Liver (tissue), 8 donors: ENCODE measurements at regions not wholly inside any gene's neighbourhood (a gene's known extent, or its start where the extent isn't known, plus 50 kb on each side); places are given as distances from the start of the nearest gene placed in this dataset.

Experiments used
- DNase-seq: peaks from one replicate; pipeline ENCODE4 v3.0.0-alpha.2; 2017; ENCODE audit warnings: low spot score
- H3K27ac ChIP-seq, 2 donors: one replicate each; pipeline ENCODE4 v1.7.0; 2013; ENCODE audit warnings: inconsistent platforms in 2 of 2, low read length in 2 of 2, control low read depth in 1 of 2, low read depth in 1 of 2, mild to moderate bottlenecking in 1 of 2
- H3K27me3 ChIP-seq, 4 donors: one replicate each; pipeline versions ENCODE4 v1.6.1 to v1.7.0; 2013; ENCODE audit warnings: low read length in 3 of 4, inconsistent platforms in 1 of 4, mild to moderate bottlenecking in 1 of 4, moderate library complexity in 1 of 4; ENCODE audit not compliant: control insufficient read depth in 4 of 4, insufficient read depth in 4 of 4
- H3K36me3 ChIP-seq, 4 donors: one replicate each; pipeline versions ENCODE4 v1.6.1 to v1.7.0; 2013; ENCODE audit warnings: low read length in 3 of 4, mild to moderate bottlenecking in 3 of 4, low read depth in 1 of 4, moderate library complexity in 1 of 4; ENCODE audit not compliant: control insufficient read depth in 4 of 4, insufficient read depth in 3 of 4
- H3K4me1 ChIP-seq, 4 donors: one replicate each; pipeline versions ENCODE4 v1.6.1 to v1.7.0; 2013; ENCODE audit warnings: low read length in 3 of 4, mild to moderate bottlenecking in 3 of 4, moderate library complexity in 1 of 4; ENCODE audit not compliant: control insufficient read depth in 4 of 4, insufficient read depth in 4 of 4
- H3K4me3 ChIP-seq, 3 donors: one replicate each; pipeline versions ENCODE4 v1.6.1 to v1.7.0; 2013; ENCODE audit warnings: low read length in 3 of 3, control low read depth in 1 of 3, low read depth in 1 of 3, mild to moderate bottlenecking in 1 of 3
- H3K9ac ChIP-seq, 2 donors: one replicate each; pipeline ENCODE4 v1.7.0; 2013; ENCODE audit warnings: low read length in 2 of 2, mild to moderate bottlenecking in 2 of 2, moderate library complexity in 2 of 2, control low read depth in 1 of 2, low read depth in 1 of 2
- H3K9me3 ChIP-seq, 4 donors: one replicate each; pipeline versions ENCODE4 v1.6.1 to v1.7.0; 2013; ENCODE audit warnings: low read length in 3 of 4; ENCODE audit not compliant: control insufficient read depth in 4 of 4
- EGR1 ChIP-seq, 2 donors: IDR thresholded peaks; 2 replicates each; pipeline ENCODE4 v1.6.1; 2016 to 2018; ENCODE audit warnings: antibody characterized with exemption in 2 of 2, low read depth in 2 of 2
- FOXA1 ChIP-seq: IDR thresholded peaks from 2 replicates; pipeline ENCODE4 v1.6.1; 2016; ENCODE audit warnings: antibody characterized with exemption
- FOXA2 ChIP-seq: IDR thresholded peaks from 2 replicates; pipeline ENCODE4 v1.6.1; 2016; ENCODE audit warnings: antibody characterized with exemption
- GABPA ChIP-seq, 2 donors: IDR thresholded peaks in 1 of 2; conservative IDR thresholded peaks in 1 of 2; 2 replicates each; pipeline ENCODE4 v1.6.1; 2016; ENCODE audit warnings: antibody characterized with exemption in 2 of 2, mild to moderate bottlenecking in 1 of 2, moderate library complexity in 1 of 2
- HNF4A ChIP-seq, 2 donors: conservative IDR thresholded peaks; 2 replicates each; pipeline ENCODE4 v1.6.1; 2016; ENCODE audit warnings: antibody characterized with exemption in 2 of 2, mild to moderate bottlenecking in 2 of 2
- JUND ChIP-seq, 2 donors: IDR thresholded peaks; 2 replicates each; pipeline ENCODE4 v1.6.1; 2016; ENCODE audit warnings: antibody characterized with exemption in 2 of 2
- MAX ChIP-seq: IDR thresholded peaks from 2 replicates; pipeline ENCODE4 v1.6.1; 2016; ENCODE audit warnings: antibody characterized with exemption
- NR2F2 ChIP-seq: IDR thresholded peaks from 2 replicates; pipeline ENCODE4 v1.6.1; 2016; ENCODE audit warnings: antibody characterized with exemption
- RAD21 ChIP-seq, 2 donors: IDR thresholded peaks; 2 replicates each; pipeline ENCODE4 v1.6.1; 2016; ENCODE audit warnings: antibody characterized with exemption in 2 of 2, mild to moderate bottlenecking in 2 of 2
- REST ChIP-seq: IDR thresholded peaks from 2 replicates; pipeline ENCODE4 v1.6.1; 2016; ENCODE audit warnings: antibody characterized with exemption, mild to moderate bottlenecking
- SP1 ChIP-seq: IDR thresholded peaks from 2 replicates; pipeline ENCODE4 v1.6.1; 2018; ENCODE audit warnings: antibody characterized with exemption, mild to moderate bottlenecking
- TAF1 ChIP-seq: conservative IDR thresholded peaks from 2 replicates; pipeline ENCODE4 v1.6.1; 2016; ENCODE audit warnings: antibody characterized with exemption, mild to moderate bottlenecking
- YY1 ChIP-seq: IDR thresholded peaks from 2 replicates; pipeline ENCODE4 v1.6.1; 2016; ENCODE audit warnings: antibody characterized with exemption, mild to moderate bottlenecking
- WGBS: extraction: QIAGEN DNeasy Blood & Tissue Kit; methylation state at CpG from one replicate; pipeline ENCODE4 v1.1.7; 2013; 5-methylcytosine and 5-hydroxymethylcytosine counted together
- TF ChIP-seq, protein P1 (sequence below): IDR thresholded peaks from 2 replicates; pipeline ENCODE4 v1.6.1; 2016; ENCODE audit warnings: antibody characterized with exemption
- TF ChIP-seq, protein P2 (sequence below): fragments of 150-350 bp; IDR thresholded peaks from 2 replicates; pipeline ENCODE4 v1.5.1; 2017; ENCODE audit warnings: improper control_type of control experiment, low read depth, low read length; ENCODE audit not compliant: missing input control
- TF ChIP-seq, protein P3 (sequence below): IDR thresholded peaks from 2 replicates; pipeline ENCODE4 v1.6.1; 2016; ENCODE audit warnings: antibody characterized with exemption
- donor health status: healthy.
- donor health status: healthy.
- donor health status: healthy.
- donor health status: healthy.
- donor health status: healthy.

GRCh38 chr3:43866529-43867353 lies 176.0 kb downstream of the ABHD5 start:
- Histone ChIP-seq H3K9ac (no peak overlapping the region), H3K9me3 (no peaks in the 10 kb centered on the region), H3K27ac (no peak overlapping the region), H3K4me1 (no peaks in the 10 kb centered on the region), H3K36me3 (no peaks in the 10 kb centered on the region), H3K27me3 (no peaks in the 10 kb centered on the region), H3K4me3 (no peak overlapping the region)
- TF ChIP-seq, protein P1, sequence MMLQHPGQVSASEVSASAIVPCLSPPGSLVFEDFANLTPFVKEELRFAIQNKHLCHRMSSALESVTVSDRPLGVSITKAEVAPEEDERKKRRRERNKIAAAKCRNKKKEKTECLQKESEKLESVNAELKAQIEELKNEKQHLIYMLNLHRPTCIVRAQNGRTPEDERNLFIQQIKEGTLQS = no peak
- TF ChIP-seq, protein P2, sequence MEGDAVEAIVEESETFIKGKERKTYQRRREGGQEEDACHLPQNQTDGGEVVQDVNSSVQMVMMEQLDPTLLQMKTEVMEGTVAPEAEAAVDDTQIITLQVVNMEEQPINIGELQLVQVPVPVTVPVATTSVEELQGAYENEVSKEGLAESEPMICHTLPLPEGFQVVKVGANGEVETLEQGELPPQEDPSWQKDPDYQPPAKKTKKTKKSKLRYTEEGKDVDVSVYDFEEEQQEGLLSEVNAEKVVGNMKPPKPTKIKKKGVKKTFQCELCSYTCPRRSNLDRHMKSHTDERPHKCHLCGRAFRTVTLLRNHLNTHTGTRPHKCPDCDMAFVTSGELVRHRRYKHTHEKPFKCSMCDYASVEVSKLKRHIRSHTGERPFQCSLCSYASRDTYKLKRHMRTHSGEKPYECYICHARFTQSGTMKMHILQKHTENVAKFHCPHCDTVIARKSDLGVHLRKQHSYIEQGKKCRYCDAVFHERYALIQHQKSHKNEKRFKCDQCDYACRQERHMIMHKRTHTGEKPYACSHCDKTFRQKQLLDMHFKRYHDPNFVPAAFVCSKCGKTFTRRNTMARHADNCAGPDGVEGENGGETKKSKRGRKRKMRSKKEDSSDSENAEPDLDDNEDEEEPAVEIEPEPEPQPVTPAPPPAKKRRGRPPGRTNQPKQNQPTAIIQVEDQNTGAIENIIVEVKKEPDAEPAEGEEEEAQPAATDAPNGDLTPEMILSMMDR = no peak
- TF ChIP-seq FOXA2 (no peak), FOXA1 (no peak), GABPA (IDR thresholded peaks at IDR 0.05 in 1 of 2, conservative IDR thresholded peaks at IDR 0.05 in 1 of 2) (no peak), MAX (no peak), RAD21 (IDR thresholded peaks at IDR 0.05) (no peak), EGR1 (IDR thresholded peaks at IDR 0.05; ENCODE audit: low read depth in 2 of 2) (no peak)
- WGBS = 81% methylated on average over 3 of the region's 3 CpGs
- DNase-seq = peak; percentile 10

DNA sequence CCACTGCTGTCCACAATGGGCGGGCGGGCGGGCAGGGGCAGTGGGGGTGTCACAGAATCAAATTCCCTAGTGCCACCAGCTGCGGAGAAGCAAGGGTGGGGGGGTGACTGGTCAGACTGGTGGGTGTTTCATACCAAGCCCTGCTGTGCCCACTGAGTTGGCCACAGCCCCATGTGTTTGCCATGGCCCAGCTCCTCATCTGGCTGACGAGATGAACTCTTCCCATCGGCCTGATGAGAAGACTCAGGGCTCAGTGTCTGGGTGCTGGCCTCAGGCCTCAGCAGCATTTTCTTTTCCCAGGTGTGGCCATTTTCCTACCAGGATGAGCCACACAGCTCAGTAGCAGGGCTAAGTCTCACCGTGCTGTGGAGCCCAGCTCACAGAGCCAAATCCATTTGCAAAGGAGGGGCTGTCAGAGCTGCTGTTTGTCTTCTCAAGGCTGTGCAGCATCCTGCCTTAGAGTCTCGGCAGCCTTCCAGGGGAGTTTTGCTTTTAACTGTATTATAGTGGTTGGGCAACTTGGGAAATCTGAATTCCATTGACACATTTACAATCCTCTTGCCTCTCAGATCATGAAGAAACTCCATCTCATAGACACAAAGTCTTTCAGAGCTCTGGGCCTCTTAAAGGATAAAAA lies 176.8 kb downstream of the ABHD5 start:
- no peaks in the 10 kb centered on the region for H3K36me3 ChIP-seq
- H3K9ac ChIP-seq = no peak overlapping the region
- TF ChIP-seq, protein P3, sequence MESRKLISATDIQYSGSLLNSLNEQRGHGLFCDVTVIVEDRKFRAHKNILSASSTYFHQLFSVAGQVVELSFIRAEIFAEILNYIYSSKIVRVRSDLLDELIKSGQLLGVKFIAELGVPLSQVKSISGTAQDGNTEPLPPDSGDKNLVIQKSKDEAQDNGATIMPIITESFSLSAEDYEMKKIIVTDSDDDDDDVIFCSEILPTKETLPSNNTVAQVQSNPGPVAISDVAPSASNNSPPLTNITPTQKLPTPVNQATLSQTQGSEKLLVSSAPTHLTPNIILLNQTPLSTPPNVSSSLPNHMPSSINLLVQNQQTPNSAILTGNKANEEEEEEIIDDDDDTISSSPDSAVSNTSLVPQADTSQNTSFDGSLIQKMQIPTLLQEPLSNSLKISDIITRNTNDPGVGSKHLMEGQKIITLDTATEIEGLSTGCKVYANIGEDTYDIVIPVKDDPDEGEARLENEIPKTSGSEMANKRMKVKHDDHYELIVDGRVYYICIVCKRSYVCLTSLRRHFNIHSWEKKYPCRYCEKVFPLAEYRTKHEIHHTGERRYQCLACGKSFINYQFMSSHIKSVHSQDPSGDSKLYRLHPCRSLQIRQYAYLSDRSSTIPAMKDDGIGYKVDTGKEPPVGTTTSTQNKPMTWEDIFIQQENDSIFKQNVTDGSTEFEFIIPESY = no peak
- no peak for TF ChIP-seq NR2F2
- TF ChIP-seq GABPA (IDR thresholded peaks at IDR 0.05 in 1 of 2, conservative IDR thresholded peaks at IDR 0.05 in 1 of 2) = no peak
- no peak for TF ChIP-seq REST
- TF ChIP-seq SP1 = no peak
- TF ChIP-seq, protein P1 = no peak
- no peak for TF ChIP-seq RAD21 (IDR thresholded peaks at IDR 0.05)
- TF ChIP-seq HNF4A (conservative IDR thresholded peaks at IDR 0.05) = no peak
- no peak for TF ChIP-seq YY1
- TF ChIP-seq JUND (IDR thresholded peaks at IDR 0.05) = no peak
- no peak for TF ChIP-seq TAF1
- TF ChIP-seq, protein P2 = no peak
- TF ChIP-seq EGR1 (IDR thresholded peaks at IDR 0.05; ENCODE audit: low read depth in 2 of 2) = no peak
- no peak for TF ChIP-seq MAX
- H3K4me3 ChIP-seq = no peak overlapping the region
- H3K4me1 ChIP-seq = no peaks in the 10 kb centered on the region
- no peaks in the 10 kb centered on the region for H3K9me3 ChIP-seq
- 87% methylated on average over 8 of the region's 8 CpGs for WGBS
- peak; percentile 4 for DNase-seq
- no peak overlapping the region for H3K27ac ChIP-seq
- peaks cover 0 to 2% (median 0%) of the 10 kb centered on the region in 4 donors for H3K27me3 ChIP-seq
